ENCODE measurements at regions not wholly inside any gene's neighbourhood (a gene's known extent, or its start where the extent isn't known, plus 50 kb on each side); places are given as distances from the start of the nearest gene placed in this dataset.

DNA sequence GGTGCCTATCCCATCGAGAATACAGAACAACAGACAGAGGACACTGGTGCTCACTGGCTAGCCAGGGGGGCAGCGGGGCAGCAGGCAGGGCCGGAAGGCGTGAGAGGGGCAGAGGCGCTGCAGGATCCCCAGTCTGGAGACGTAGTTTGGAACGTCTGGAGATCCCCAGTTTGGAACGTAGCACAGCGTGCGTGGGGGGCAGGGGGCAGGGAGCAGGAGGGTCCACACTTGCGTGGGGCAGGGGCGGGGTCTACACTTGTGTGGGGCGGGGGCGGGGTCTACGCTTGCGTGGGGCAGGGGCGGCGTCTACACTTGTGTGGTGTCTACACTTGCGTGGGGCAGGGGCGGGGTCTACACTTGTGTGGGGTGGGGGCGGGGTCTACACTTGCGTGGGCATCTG lies 107.2 kb downstream of the DACT2 start:
- DNase-seq (ENCODE audit: low spot score), result no peak

DNA sequence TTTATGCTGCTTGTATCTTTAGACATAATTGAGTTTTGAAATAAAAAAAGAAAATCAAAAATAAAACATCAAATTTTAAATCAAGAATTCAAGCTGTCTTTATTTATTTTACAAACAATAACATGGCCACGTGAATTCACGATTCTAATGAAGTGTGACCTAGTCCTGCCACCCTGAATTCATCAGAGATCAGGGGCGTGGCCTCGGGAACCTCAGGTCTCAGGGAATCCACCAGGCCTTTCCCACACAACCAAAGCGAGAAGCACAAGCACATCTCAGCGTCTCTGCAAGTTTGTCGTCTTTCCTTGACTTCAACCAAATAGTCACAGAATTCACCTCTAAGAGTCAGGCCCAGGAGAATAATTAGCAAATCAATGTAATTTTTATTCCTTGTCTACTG lies 107.9 kb downstream of the DACT2 start:
- no peak for DNase-seq (ENCODE audit: low spot score)

DNA sequence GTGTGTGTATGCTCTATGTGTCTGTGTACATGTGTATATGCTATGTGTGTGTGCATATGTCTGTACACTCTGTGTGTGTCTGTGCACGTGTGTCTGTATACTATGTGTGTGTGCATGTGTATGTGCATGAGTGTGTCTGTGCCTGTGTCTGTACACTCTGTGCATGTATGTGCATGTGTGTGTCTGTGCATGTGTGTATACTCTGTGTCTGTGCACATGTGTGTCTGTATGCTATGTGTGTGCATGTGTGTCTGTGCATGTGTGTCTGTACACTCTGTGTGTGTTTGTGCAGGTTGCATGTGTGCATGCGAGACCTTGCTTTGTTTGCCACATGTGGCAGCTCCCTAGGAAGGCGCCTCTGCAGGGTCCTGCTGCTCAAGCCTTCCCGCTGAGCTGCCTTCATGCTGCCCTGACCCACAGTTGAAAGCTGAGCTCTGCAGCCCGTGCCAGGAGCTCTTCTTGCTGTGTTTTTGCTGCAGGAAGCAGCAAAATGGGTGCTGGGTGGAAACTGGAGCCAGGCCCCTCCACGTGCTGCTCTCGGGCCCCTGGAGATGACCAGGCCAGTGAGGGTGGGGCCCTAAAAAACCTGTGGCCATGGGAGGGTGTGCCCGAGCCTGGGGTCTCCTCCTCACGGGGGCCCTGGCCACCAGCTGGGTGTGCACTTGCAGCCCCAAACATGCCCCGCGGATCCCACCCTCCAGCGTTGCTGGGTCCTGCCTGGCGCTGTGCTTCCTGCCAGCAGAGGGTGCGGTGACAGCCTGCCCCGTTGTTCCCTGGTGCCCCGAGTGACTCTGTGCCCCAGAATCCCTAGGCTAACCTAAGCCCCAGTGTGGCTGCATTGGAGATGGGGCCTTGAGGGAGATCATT lies 109.1 kb downstream of the DACT2 start:
- DNase-seq (ENCODE audit: low spot score), result no peak

DNA sequence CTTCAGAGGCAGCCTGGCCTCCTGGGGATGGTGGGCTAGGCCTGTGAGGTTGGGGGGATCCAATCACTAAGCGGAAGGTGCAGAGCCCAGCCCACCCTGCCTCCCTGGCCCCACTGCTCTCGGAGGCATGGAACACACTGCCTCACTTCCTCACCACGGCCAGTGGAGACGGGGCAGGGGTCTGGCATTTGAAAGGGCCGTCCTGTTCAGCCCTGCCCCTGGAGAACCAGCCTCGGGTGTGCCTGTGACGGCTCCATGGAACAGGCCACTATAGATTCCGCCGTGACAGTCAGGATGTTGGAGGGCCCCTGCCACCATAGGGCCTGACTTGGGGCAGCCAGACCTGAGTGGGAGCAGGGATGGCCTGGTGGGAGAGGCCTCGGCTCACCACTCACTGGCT lies 110.2 kb downstream of the DACT2 start:
- DNase-seq (ENCODE audit: low spot score), result no peak

DNA sequence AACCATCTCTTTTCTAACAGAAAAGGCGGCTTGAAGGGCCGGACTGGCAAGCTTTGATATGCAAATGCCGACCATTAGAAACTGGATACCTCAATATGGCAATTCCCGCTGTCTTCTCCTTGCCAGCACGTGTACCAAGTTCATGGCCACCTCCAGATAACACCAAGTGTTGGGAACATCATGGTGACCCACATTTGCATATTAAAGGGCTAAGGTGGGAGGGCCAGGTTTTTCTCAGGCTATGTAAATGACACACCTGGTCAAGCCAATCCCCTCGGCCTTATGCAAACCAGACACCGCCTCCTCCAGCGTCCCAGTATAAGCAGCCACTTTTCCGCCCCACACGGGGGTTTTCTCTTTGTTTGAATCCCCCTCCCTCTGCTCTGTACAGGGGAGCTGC lies 110.7 kb downstream of the DACT2 start:
- no peak for DNase-seq (ENCODE audit: low spot score)

DNA sequence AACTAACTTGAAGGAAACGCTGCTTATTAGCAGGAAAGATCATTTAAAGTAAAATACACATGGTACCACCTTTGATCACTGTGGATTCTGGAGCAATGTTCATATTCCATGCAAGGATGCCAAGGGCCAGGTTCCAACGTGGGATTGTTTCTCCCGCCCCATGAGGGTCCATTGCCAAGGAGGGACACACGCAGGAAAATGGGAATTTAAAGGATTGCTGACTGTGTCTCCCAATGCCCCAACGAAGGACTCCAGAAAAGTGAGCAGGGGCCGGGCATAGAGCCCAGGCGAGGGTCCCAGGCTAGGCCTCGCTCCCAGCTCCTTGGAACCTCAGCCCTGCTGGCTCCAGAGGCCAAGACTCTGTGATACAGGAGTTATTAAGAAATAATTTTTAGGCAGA lies 111.2 kb downstream of the DACT2 start:
- DNase-seq (ENCODE audit: low spot score), result no peak

DNA sequence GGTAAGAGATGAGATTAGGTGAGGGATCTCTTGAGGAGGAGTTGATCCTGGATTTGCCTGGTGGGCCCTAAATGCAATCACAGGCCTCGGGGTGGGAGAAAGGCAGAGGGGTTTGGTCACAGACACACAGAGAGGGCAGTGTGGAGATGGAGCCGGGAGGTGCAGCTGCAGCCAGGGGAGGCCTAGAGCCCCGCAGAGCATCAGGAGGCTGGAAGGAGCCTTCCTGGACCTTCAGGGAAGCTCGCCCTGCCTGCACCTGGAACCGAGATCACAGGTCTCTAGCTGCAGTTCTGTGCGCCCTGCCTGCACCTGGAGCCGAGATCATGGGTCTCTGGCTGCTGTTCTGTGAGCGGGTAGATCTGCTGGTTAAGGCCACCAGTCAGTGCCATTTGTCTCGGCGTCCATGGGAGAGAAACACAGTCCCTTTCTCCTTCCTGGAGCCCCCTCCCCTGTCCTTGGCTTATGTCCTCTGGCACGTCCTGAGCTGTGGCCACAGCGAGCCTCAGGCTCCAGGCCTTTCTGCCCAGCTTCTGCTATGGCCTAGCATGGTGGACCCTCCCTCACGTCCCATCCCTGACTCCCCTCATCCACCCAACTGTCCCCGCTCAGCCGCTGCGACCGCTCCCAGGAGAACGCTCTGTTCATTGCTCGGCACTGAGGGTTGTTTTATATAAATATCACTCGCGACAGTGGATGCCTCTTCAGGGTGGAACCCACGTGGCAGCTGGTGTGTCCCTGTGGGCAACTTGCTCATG lies 112.0 kb downstream of the DACT2 start:
- DNase-seq (ENCODE audit: low spot score), result no peak

- DNase-seq (ENCODE audit: low spot score), result no peak
These were observed 112.8 kb downstream of the DACT2 start for GRCh38 chr6:168206661-168207274.

- DNase-seq (ENCODE audit: low spot score), result no peak
These were observed 113.4 kb downstream of the DACT2 start for GRCh38 chr6:168206186-168206585.

GRCh38 chr6:168201799-168202198 lies 117.8 kb downstream of the DACT2 start:
- DNase-seq (ENCODE audit: low spot score), result no peak

- no peak for DNase-seq (ENCODE audit: low spot score)
These were observed 118.2 kb downstream of the DACT2 start for GRCh38 chr6:168201383-168201782.

GRCh38 chr6:168200571-168201134 lies 118.9 kb downstream of the DACT2 start:
- no peak for DNase-seq (ENCODE audit: low spot score)

GRCh38 chr6:168198302-168199180 lies 119.5 kb upstream of the FRMD1 start:
- no peak for DNase-seq (ENCODE audit: low spot score)

DNA sequence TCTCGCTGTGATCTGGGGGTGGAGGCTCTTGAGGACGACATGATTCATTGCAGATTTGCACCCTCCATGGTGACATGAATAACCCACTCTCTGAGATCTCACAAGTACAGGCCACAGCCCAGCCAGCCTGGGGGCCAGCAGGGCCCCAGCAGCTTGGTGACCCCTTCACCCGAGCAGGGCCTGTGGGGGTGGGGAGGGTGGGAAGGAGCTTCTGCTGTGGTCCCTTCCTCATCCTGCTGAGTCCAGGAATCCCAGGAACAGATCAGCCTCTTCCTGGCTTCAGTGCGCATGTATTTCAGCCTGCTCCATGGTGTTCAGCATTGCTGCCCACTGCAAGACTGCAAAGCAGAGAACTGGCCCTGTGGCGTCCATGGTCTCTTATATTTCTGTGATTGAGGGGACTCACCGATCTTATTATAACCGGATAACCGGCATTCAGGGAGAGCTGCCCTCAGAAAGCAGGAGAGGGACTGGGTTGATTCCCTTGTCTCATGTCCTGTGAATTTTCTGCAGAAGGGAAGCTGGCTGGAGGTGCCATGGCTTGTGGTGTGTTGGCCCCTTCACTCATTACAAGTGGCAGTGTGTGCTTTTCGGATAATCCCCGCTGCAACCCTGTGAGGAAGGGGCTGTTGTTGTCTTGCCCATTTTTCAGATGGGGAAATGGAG lies 118.8 kb upstream of the FRMD1 start:
- DNase-seq (ENCODE audit: low spot score), result no peak

DNA sequence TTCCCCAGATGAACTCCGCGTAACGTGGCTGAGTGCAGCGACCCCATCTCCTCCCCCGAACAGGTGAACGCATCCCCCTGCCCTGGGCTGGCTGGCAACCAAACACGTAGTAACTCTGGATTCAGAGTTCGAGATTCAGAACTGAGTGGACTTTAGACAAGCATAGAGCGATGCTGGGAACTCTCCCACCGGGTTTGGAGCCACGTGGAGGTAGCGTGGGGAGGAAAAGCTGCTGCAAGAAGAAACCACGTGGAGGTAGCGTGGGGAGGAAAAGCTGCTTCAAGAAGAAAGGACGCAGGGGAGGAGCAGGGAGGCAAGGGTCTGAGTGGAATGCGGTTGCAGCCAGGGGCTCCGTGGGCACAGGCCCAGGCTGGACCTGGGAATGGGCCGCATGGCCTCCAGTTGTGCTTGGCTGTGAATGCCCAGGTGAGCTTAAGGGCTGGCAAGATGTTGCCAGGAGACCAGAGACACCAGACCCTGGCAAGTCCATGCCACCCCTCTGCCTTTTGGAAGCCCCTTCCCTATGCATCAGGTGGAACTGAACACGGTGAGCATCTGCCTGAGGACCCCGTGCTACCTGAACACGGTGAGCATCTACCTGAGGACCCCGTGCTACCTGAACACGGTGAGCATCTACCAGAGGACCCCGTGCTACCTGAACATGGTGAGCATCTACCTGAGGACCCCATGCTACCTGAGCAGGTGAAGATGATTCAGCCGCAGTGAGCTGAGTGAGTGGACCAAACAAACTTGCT lies 118.0 kb upstream of the FRMD1 start:
- no peak for DNase-seq (ENCODE audit: low spot score)

- DNase-seq (ENCODE audit: low spot score), result no peak
These were observed 117.4 kb upstream of the FRMD1 start for GRCh38 chr6:168196385-168196860.

DNA sequence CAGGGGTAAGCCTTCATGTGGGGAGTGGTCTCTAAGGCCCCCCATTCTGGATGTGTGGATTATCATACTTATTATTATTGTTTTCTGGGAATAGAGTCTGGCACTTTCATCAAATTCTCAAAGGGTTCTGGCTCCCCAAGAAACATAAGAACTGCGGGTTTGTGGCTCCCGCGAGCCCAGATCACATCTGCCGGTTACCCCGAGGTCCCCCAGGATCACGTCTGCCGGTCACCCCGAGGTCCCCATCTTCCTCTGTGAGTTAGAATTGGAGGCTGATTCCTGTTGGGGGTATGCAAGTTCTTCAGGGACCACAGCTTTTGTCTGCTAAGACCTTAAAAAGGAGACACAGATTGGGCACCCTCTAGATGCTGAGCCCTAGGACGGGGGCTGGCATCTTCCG lies 116.7 kb upstream of the FRMD1 start:
- DNase-seq (ENCODE audit: low spot score), result no peak

- DNase-seq (ENCODE audit: low spot score), result no peak
These were observed 115.9 kb upstream of the FRMD1 start for GRCh38 chr6:168194732-168195567.

Measured in activated CD4-positive, alpha-beta T cell treated with anti-CD3 and anti-CD28 coated beads, Interleukin-2, Interleukin-4, amounts not matched to agents 100 ng/mL and 50 ng/mL, durations not matched to agents 16 hours and 8 hours (primary cell).